HCT116 (cell line): ENCODE measurements at regions not wholly inside any gene's neighbourhood (a gene's known extent, or its start where the extent isn't known, plus 50 kb on each side); places are given as distances from the start of the nearest gene placed in this dataset.

Source experiments
- ATAC-seq: fragments of 200-7000 bp; cut with Tn5 transposase; 2 replicates; pipeline ENCODE4 v1.9.1; 2020; ENCODE audit warnings: mild to moderate bottlenecking, moderate library complexity
- BruUV-seq: library from RNA; stranded (reverse); fragments of 400-500 nt; replicated peaks from 2 replicates; lab custom pipeline; 2021; lab: Mats Ljungman, UMichigan
- CTCF ChIA-PET: fragments of 300-600 bp; sonication (Branson Sonifier 250); formaldehyde crosslinking; loops from one replicate; lab custom pipeline; 2021; ENCODE audit warnings: antibody characterized with exemption; lab: Charles Lee
- POLR2A ChIA-PET: fragments of 300-600, 350-600 bp; sonication (Branson Sonifier 250); formaldehyde crosslinking; loops from one replicate; lab custom pipeline; 2021; ENCODE audit warnings: antibody characterized with exemption; lab: Charles Lee
- RAD21 ChIA-PET, 2 experiments: fragments of 300-600 bp; sonication (Branson Sonifier 250); formaldehyde crosslinking; loops; one replicate each; lab custom pipeline; 2023; ENCODE audit warnings: low total read pairs in 2 of 2; ENCODE audit not compliant: uncharacterized antibody in 2 of 2, unreplicated experiment in 2 of 2, low non-redundant PET in 1 of 2; lab: Charles Lee
- DNase-seq: peaks from one replicate; pipeline ENCODE4 v3.0.0-alpha.2; 2010; ENCODE audit warnings: low read depth, low spot score
- H2AFZ ChIP-seq: fragments of 200-600 bp; shearing (Covaris generic), sonication (generic); 2 replicates; pipeline ENCODE4 v1.6.1; 2017; ENCODE audit warnings: low read depth, mixed run types, mixed read lengths, antibody characterized with exemption, low read length; ENCODE audit not compliant: poor library complexity, severe bottlenecking
- H3K27ac ChIP-seq: 2 replicates; pipeline ENCODE4 v1.5.1; 2012; ENCODE audit warnings: low read depth, low read length
- H3K27me3 ChIP-seq: fragments of 200-600 bp; sonication (generic); 2 replicates; pipeline ENCODE4 v1.6.1; 2016; ENCODE audit warnings: mixed run types, low read length, mixed read lengths; ENCODE audit not compliant: insufficient read depth
- H3K36me3 ChIP-seq, 2 experiments: fragments of 200-500 bp in 1 of 2; fragments of 200-600 bp in 1 of 2; sonication (Bioruptor generic) in 1 of 2; sonication (generic) in 1 of 2; 2 replicates each; pipeline versions ENCODE4 v1.5.1 to v1.6.1; 2014 to 2016; ENCODE audit warnings: low read length in 2 of 2, inconsistent platforms in 1 of 2, mixed read lengths in 1 of 2, mixed run types in 1 of 2; ENCODE audit not compliant: insufficient read depth in 2 of 2, control insufficient read depth in 1 of 2
- H3K4me1 ChIP-seq, 2 experiments: fragments of 200-600 bp in 1 of 2; sonication (generic) in 1 of 2; 2 replicates each; pipeline versions ENCODE4 v1.5.1 to v1.6.1; 2012 to 2017; ENCODE audit warnings: low read length in 2 of 2, inconsistent platforms in 1 of 2, mild to moderate bottlenecking in 1 of 2, mixed read lengths in 1 of 2, mixed run types in 1 of 2, moderate library complexity in 1 of 2; ENCODE audit not compliant: insufficient read depth in 2 of 2, control insufficient read depth in 1 of 2
- H3K4me2 ChIP-seq: fragments of 200-600 bp; sonication (generic); 2 replicates; pipeline ENCODE4 v1.6.1; 2017; ENCODE audit warnings: mixed run types, low read length, mixed read lengths
- H3K4me3 ChIP-seq, 2 experiments: fragments of 200-600 bp in 1 of 2; sonication (generic) in 1 of 2; replicated peaks in 1 of 2; 2 replicates each; pipeline ENCODE4 v1.5.1; 2011 to 2016; ENCODE audit warnings: low read length in 2 of 2, control low read depth in 1 of 2, low read depth in 1 of 2, mild to moderate bottlenecking in 1 of 2, mixed read lengths in 1 of 2, mixed run types in 1 of 2
- H3K79me2 ChIP-seq: fragments of 200-600 bp; sonication (generic); 2 replicates; pipeline ENCODE4 v1.6.1; 2017; ENCODE audit warnings: mild to moderate bottlenecking, mixed run types, low read length, moderate library complexity, mixed read lengths; ENCODE audit not compliant: insufficient read depth
- H3K9ac ChIP-seq: fragments of 200-600 bp; sonication (generic); 2 replicates; pipeline ENCODE4 v1.6.1; 2016; ENCODE audit warnings: low read length, mixed read lengths
- H3K9me2 ChIP-seq: fragments of 200-600 bp; sonication (generic), shearing (Covaris generic); 2 replicates; pipeline ENCODE4 v1.6.1; 2017; ENCODE audit warnings: mixed run types, mild to moderate bottlenecking, moderate library complexity; ENCODE audit not compliant: insufficient read depth
- H3K9me3 ChIP-seq, 2 experiments: fragments of 200-500 bp in 1 of 2; fragments of 200-600 bp in 1 of 2; sonication (Bioruptor generic) in 1 of 2; sonication (generic) in 1 of 2; 2 replicates each; pipeline ENCODE4 v1.6.1; 2014 to 2017; ENCODE audit warnings: low read length in 2 of 2, mixed read lengths in 2 of 2, inconsistent platforms in 1 of 2, low read depth in 1 of 2, mild to moderate bottlenecking in 1 of 2, mixed run types in 1 of 2, moderate library complexity in 1 of 2; ENCODE audit not compliant: control insufficient read depth in 1 of 2, insufficient read depth in 1 of 2
- H4K20me1 ChIP-seq: fragments of 200-600 bp; sonication (generic), shearing (Covaris generic); 2 replicates; pipeline ENCODE4 v1.6.1; 2017; ENCODE audit warnings: mixed run types, mild to moderate bottlenecking, moderate library complexity; ENCODE audit not compliant: insufficient read depth
- CEBPB ChIP-seq: IDR thresholded peaks from 2 replicates; pipeline ENCODE4 v1.6.1; 2012; ENCODE audit warnings: low read depth
- EGR1 ChIP-seq: IDR thresholded peaks from 2 replicates; pipeline ENCODE4 v1.6.1; 2012; ENCODE audit warnings: low read depth
- ELF1 ChIP-seq: IDR thresholded peaks from 2 replicates; pipeline ENCODE4 v1.6.1; 2012; ENCODE audit warnings: low read depth, borderline replicate concordance
- EZH2 ChIP-seq: fragments of 200-600 bp; sonication (generic); IDR thresholded peaks from 2 replicates; pipeline ENCODE4 v1.6.1; 2017; ENCODE audit warnings: antibody characterized with exemption, mixed run types
- JUND ChIP-seq: IDR thresholded peaks from 2 replicates; pipeline ENCODE4 v1.6.1; 2012
- POLR2A ChIP-seq: IDR thresholded peaks from 2 replicates; pipeline ENCODE4 v1.7.0; 2011; ENCODE audit warnings: borderline replicate concordance; ENCODE audit not compliant: insufficient read depth, insufficient read length; ENCODE audit errors: extremely low read depth
- POLR2AphosphoS5 ChIP-seq: IDR thresholded peaks from 2 replicates; pipeline ENCODE4 v1.6.1; 2011; ENCODE audit warnings: mild to moderate bottlenecking, low read depth, low read length, moderate library complexity
- RAD21 ChIP-seq: IDR thresholded peaks from 2 replicates; pipeline ENCODE4 v1.6.1; 2012; ENCODE audit warnings: low read depth, mild to moderate bottlenecking
- SIN3A ChIP-seq: IDR thresholded peaks from 2 replicates; pipeline ENCODE4 v1.6.1; 2012; ENCODE audit warnings: low read depth
- SP1 ChIP-seq: IDR thresholded peaks from 2 replicates; pipeline ENCODE4 v1.6.1; 2012; ENCODE audit warnings: low read depth
- SRF ChIP-seq: IDR thresholded peaks from 2 replicates; pipeline ENCODE4 v1.6.1; 2012; ENCODE audit warnings: low read depth
- TCF7L2 ChIP-seq: IDR thresholded peaks from 2 replicates; pipeline ENCODE4 v1.7.0; 2011; ENCODE audit warnings: borderline replicate concordance, inconsistent platforms; ENCODE audit not compliant: insufficient read depth, insufficient read length; ENCODE audit errors: extremely low read depth
- YY1 ChIP-seq: IDR thresholded peaks from 2 replicates; pipeline ENCODE4 v1.6.1; 2011; ENCODE audit warnings: low read length, low read depth, moderate library complexity, mild to moderate bottlenecking; ENCODE audit not compliant: insufficient replicate concordance; ENCODE audit errors: extremely low read depth
- ZFX ChIP-seq: fragments of 450-650 bp; IDR thresholded peaks from 2 replicates; pipeline ENCODE4 v1.6.1; 2017
- ZNF274 ChIP-seq: fragments of 200-500 bp; sonication (Bioruptor generic); IDR thresholded peaks from 2 replicates; pipeline ENCODE4 v1.6.1; 2014; ENCODE audit warnings: mild to moderate bottlenecking, low read depth, low read length, inconsistent platforms
- intact Hi-C: fragments of 100-400 bp; cut with micrococcal nuclease; formaldehyde crosslinking; loops from 2 replicates; pipeline ENCODE4 v1.10.0; 2022
- TF ChIP-seq, protein P1 (sequence below): IDR thresholded peaks from 2 replicates; pipeline ENCODE4 v1.6.1; 2011; ENCODE audit warnings: mild to moderate bottlenecking, low read length, moderate library complexity; ENCODE audit not compliant: insufficient replicate concordance; ENCODE audit errors: extremely low read depth
- TF ChIP-seq, protein P2 (sequence below): IDR thresholded peaks from 2 replicates; pipeline ENCODE4 v1.6.1; 2012
- TF ChIP-seq, protein P3 (sequence below), 3 experiments: fragments of 200-600 bp in 1 of 3; sonication (generic) in 1 of 3; IDR thresholded peaks in 2 of 3; conservative IDR thresholded peaks in 1 of 3; 2 replicates each; pipeline ENCODE4 v1.5.1; 2012 to 2017; ENCODE audit warnings: low read depth in 2 of 3, low read length in 2 of 3, antibody characterized with exemption in 1 of 3, borderline replicate concordance in 1 of 3, control low read depth in 1 of 3, mild to moderate bottlenecking in 1 of 3, mixed read lengths in 1 of 3, mixed run types in 1 of 3, moderate library complexity in 1 of 3; ENCODE audit not compliant: insufficient read depth in 1 of 3

DNA sequence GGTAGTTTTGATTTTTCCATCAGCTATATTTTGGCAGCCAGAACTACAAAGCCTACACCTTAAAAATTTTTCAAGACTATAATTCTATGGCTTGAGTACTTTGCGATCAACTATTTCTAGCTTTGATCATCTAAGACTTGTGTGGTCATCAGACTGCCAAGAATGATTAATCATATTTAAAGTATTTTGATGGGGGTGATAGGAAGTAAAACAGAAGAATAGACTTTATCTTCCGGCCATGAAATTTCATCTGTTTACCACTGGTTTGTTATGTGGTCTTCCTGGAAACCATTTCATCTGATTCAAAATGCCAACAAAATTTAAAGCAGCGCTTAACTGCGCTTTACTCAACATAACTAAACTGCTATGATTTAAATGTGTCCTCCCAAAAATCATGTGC, 706.8 kb downstream of the TRHDE start:
- no peak overlapping the region for H2AFZ ChIP-seq
- H3K4me3 ChIP-seq = no peak overlapping the region
- H4K20me1 ChIP-seq = no peaks in the 10 kb centered on the region
- RAD21 ChIA-PET = no interaction called here
- no peaks in the 10 kb centered on the region for H3K36me3 ChIP-seq
- no peak for DNase-seq
- intact Hi-C loops = no loop called here
- H3K4me2 ChIP-seq = no peak overlapping the region
- CTCF ChIA-PET = no interaction called here
- H3K9me3 ChIP-seq = no peaks in the 10 kb centered on the region; a peak in 1 of 4 replicates
- no peak overlapping the region for H3K27ac ChIP-seq
- no peak for ATAC-seq
- H3K9me2 ChIP-seq = no peaks in the 10 kb centered on the region
- no peak overlapping the region for H3K9ac ChIP-seq
- no peak for TF ChIP-seq SP1
- TF ChIP-seq TCF7L2 = no peak
- TF ChIP-seq, protein P1, sequence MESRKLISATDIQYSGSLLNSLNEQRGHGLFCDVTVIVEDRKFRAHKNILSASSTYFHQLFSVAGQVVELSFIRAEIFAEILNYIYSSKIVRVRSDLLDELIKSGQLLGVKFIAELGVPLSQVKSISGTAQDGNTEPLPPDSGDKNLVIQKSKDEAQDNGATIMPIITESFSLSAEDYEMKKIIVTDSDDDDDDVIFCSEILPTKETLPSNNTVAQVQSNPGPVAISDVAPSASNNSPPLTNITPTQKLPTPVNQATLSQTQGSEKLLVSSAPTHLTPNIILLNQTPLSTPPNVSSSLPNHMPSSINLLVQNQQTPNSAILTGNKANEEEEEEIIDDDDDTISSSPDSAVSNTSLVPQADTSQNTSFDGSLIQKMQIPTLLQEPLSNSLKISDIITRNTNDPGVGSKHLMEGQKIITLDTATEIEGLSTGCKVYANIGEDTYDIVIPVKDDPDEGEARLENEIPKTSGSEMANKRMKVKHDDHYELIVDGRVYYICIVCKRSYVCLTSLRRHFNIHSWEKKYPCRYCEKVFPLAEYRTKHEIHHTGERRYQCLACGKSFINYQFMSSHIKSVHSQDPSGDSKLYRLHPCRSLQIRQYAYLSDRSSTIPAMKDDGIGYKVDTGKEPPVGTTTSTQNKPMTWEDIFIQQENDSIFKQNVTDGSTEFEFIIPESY = no peak
- TF ChIP-seq, protein P2, sequence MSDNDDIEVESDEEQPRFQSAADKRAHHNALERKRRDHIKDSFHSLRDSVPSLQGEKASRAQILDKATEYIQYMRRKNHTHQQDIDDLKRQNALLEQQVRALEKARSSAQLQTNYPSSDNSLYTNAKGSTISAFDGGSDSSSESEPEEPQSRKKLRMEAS = no peak
- TF ChIP-seq RAD21 = no peak
- TF ChIP-seq EZH2 = no peak
- TF ChIP-seq ZNF274 = no peak
- TF ChIP-seq ELF1 = no peak
- no peak for TF ChIP-seq JUND
- TF ChIP-seq EGR1 = no peak
- TF ChIP-seq, protein P3, sequence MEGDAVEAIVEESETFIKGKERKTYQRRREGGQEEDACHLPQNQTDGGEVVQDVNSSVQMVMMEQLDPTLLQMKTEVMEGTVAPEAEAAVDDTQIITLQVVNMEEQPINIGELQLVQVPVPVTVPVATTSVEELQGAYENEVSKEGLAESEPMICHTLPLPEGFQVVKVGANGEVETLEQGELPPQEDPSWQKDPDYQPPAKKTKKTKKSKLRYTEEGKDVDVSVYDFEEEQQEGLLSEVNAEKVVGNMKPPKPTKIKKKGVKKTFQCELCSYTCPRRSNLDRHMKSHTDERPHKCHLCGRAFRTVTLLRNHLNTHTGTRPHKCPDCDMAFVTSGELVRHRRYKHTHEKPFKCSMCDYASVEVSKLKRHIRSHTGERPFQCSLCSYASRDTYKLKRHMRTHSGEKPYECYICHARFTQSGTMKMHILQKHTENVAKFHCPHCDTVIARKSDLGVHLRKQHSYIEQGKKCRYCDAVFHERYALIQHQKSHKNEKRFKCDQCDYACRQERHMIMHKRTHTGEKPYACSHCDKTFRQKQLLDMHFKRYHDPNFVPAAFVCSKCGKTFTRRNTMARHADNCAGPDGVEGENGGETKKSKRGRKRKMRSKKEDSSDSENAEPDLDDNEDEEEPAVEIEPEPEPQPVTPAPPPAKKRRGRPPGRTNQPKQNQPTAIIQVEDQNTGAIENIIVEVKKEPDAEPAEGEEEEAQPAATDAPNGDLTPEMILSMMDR (IDR thresholded peaks at IDR 0.05 in 2 of 3, conservative IDR thresholded peaks at IDR 0.05 in 1 of 3; ENCODE audit: borderline replicate concordance in 1 of 3, insufficient read depth in 1 of 3, low read depth in 2 of 3, low read length in 2 of 3) = no peak
- TF ChIP-seq CEBPB = no peak
- TF ChIP-seq POLR2AphosphoS5 = no peak
- TF ChIP-seq ZFX = no peak
- no peak for TF ChIP-seq POLR2A
- TF ChIP-seq YY1 = no peak
- TF ChIP-seq SRF = no peak
- TF ChIP-seq SIN3A = no peak
- POLR2A ChIA-PET = no interaction called here
- BruUV-seq = no TSS peak
- no peaks in the 10 kb centered on the region for H3K4me1 ChIP-seq
- H3K27me3 ChIP-seq = no peaks in the 10 kb centered on the region
- no peaks in the 10 kb centered on the region for H3K79me2 ChIP-seq
